ENCODE measurements at regions not wholly inside any gene's neighbourhood (a gene's known extent, or its start where the extent isn't known, plus 50 kb on each side); places are given as distances from the start of the nearest gene placed in this dataset.

- Histone ChIP-seq H3K4me1 (peaks cover 0 to 8% of the 10 kb centered on the region in 2 donors), H3K9me3 (peaks cover 0 to 6% of the 10 kb centered on the region in 2 donors), H3K4me3 (no peak overlapping the region), H3K27me3 (no peaks in the 10 kb centered on the region), H3K27ac (peak overlapping the region in 1 of 2 donors; percentile 26), H3K36me3 (no peaks in the 10 kb centered on the region)
- TF ChIP-seq CTCF (IDR thresholded peaks at IDR 0.05): no peak
- DNase-seq (ENCODE audit: low spot score): no peak
Measured at GRCh38 chr2:106614511-106615291, 127.5 kb downstream of the CD8B2 start.

GRCh38 chr2:106618614-106619013, 131.4 kb downstream of the CD8B2 start:
- Histone ChIP-seq H3K4me1 (peaks cover 0 to 8% of the 10 kb centered on the region in 2 donors), H3K27ac (no peak overlapping the region), H3K36me3 (no peaks in the 10 kb centered on the region), H3K4me3 (no peak overlapping the region), H3K27me3 (no peaks in the 10 kb centered on the region), H3K9me3 (no peaks in the 10 kb centered on the region)
- no peak for DNase-seq (ENCODE audit: low spot score)
- no peak for TF ChIP-seq CTCF (IDR thresholded peaks at IDR 0.05)

- H3K9me3 ChIP-seq: no peaks in the 10 kb centered on the region
- TF ChIP-seq CTCF (IDR thresholded peaks at IDR 0.05): no peak
- H3K27me3 ChIP-seq: no peaks in the 10 kb centered on the region
- no peaks in the 10 kb centered on the region for H3K4me1 ChIP-seq
- H3K27ac ChIP-seq: no peak overlapping the region
- H3K4me3 ChIP-seq: no peak overlapping the region
- no peaks in the 10 kb centered on the region for H3K36me3 ChIP-seq
- no peak for DNase-seq (ENCODE audit: low spot score)
Measured at GRCh38 chr2:106623456-106623855, 136.3 kb downstream of the CD8B2 start.

GRCh38 chr2:106624787-106625380, 137.7 kb downstream of the CD8B2 start:
- Histone ChIP-seq H3K9me3 (no peaks in the 10 kb centered on the region), H3K36me3 (no peaks in the 10 kb centered on the region), H3K27ac (no peak overlapping the region), H3K4me1 (no peaks in the 10 kb centered on the region), H3K4me3 (no peak overlapping the region), H3K27me3 (no peaks in the 10 kb centered on the region)
- no peak for TF ChIP-seq CTCF (IDR thresholded peaks at IDR 0.05)
- no peak for DNase-seq (ENCODE audit: low spot score)

- no peaks in the 10 kb centered on the region for H3K27me3 ChIP-seq
- no peak for TF ChIP-seq CTCF (IDR thresholded peaks at IDR 0.05)
- H3K4me3 ChIP-seq: no peak overlapping the region
- H3K9me3 ChIP-seq: no peaks in the 10 kb centered on the region
- H3K4me1 ChIP-seq: no peaks in the 10 kb centered on the region
- no peak overlapping the region for H3K27ac ChIP-seq
- H3K36me3 ChIP-seq: no peaks in the 10 kb centered on the region
- DNase-seq (ENCODE audit: low spot score): no peak
Measured at GRCh38 chr2:106628377-106628776, 141.2 kb downstream of the CD8B2 start.
